Hypothalamus (tissue), 51 donors: ENCODE measurements at regions not wholly inside any gene's neighbourhood (a gene's known extent, or its start where the extent isn't known, plus 50 kb on each side); places are given as distances from the start of the nearest gene placed in this dataset.

ENCODE experiments used
- DNase-seq, 51 donors: peaks; one replicate each; lab custom pipeline; 2025; lab: John Stamatoyannopoulos, UW

GRCh38 chr5:17426104-17426749 lies 71.8 kb upstream of the TAF11L2 start:
- no peak for DNase-seq

- DNase-seq, result peak in 3 of 51 donors; percentile 5 to 65 (median 7)
Observed at GRCh38 chr5:17428176-17428800, 69.7 kb upstream of the TAF11L2 start.

DNA sequence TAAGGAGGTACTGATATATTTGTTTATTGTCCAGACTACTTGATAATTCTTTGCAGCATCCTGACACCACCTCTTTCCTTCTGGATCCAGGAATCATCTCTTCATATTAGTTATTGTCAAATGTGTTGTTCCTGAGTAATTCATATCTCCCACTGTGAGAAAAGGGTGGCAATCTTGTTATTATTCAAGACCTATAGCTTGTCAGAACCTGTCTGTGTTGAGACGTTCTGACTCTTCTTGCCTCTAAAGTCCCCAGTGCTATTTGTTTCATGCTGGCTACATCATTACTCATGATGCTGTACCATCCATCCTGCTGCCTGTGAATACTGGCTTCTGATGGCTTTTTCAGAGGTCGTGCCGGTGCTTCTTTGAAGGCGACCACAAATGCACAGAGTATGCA lies 68.7 kb upstream of the TAF11L2 start:
- no peak for DNase-seq

DNA sequence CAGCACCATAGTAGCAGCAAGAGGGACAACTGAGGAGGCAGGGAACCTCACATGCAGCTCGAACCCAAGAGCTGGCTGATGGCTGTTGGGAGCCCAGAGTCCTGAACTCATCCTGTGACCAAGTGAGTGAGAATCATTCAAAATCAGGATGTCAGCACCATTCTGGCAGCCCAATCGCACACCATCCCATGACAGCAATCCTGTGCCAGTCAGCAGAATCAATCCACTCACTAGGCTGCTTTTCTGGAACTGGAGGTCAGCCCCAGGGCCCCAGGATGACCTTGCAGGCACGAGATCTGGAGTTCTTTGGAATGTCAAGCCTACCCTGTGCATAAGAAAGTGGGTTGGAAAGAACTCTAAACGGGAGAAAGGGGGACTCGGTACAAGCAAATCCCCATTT lies 67.8 kb upstream of the TAF11L2 start:
- no peak for DNase-seq

GRCh38 chr5:17431272-17432050 lies 66.6 kb upstream of the TAF11L2 start:
- DNase-seq, result no peak

GRCh38 chr5:17432569-17432968 lies 65.5 kb upstream of the TAF11L2 start:
- no peak for DNase-seq

- no peak for DNase-seq
Observed at GRCh38 chr5:17433406-17433805, 64.6 kb upstream of the TAF11L2 start.

DNA sequence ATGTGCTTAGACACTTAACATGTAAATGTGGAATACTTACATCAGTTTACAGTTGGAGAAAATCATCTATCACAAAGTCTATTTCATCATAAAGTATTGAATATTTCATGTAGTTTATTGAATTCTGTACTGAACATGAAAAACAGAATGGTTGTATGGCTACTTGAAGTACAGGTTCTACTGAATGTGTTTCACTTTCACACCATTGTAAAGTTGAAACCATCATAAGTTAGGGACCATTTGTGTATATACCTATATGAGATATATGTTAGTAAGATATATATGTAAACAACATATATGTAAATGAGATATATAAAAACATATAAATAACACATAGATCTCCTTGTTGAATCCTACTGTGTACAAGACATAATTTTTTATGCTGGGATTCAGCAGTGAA lies 63.0 kb upstream of the TAF11L2 start:
- DNase-seq, result no peak

GRCh38 chr5:17436350-17436749 lies 61.7 kb upstream of the TAF11L2 start:
- DNase-seq, result no peak

GRCh38 chr5:17436761-17437221 lies 61.2 kb upstream of the TAF11L2 start:
- peak in 1 of 51 donors; percentile 2 for DNase-seq

- no peak for DNase-seq
Observed at GRCh38 chr5:17438027-17438426, 60.0 kb upstream of the TAF11L2 start.

DNA sequence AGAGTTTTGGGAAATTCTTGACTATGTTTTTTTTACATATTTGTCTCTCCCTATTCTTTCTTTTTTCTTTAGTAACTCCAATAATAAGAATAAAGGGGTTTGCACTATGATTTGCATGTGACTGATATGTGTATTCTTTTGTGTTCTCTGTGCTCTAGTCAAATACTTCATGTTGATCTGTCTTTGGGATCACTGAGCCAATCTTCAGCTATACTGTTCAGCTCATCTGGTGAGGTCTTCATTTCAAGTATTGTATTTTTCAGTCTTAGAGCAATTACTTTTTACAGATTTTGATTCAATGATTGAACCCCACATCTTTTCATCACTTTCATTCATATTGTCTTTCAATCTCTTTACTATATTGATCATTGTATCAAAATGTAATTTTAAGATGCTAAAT lies 58.1 kb upstream of the TAF11L2 start:
- DNase-seq, result no peak

- no peak for DNase-seq
Observed at GRCh38 chr5:17440766-17441165, 57.3 kb upstream of the TAF11L2 start.

GRCh38 chr5:17441351-17441750 lies 56.7 kb upstream of the TAF11L2 start:
- no peak for DNase-seq

GRCh38 chr5:17443333-17444130 lies 54.5 kb upstream of the TAF11L2 start:
- no peak for DNase-seq

GRCh38 chr5:17444496-17444895 lies 53.5 kb upstream of the TAF11L2 start:
- no peak for DNase-seq

DNA sequence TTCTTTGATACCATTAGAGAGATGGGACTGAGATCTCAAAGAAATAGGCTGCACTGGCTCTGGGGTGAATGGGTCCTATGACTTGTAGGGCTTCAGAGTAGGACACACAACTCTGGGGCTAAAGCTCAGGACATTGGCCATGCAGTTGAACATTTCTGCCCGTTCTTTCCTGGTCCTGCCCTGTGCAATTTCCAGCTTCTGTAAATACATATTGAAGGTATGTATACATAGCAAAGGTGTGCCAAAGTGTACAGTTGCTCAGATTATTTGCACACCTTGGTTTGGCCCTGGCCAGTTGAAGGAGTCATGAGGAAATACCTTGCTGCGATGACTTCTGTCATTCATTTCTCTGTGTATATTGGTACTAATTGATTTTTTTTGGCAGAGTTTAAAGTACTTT lies 52.8 kb upstream of the TAF11L2 start:
- DNase-seq, result no peak
